Mucosa of rectum (tissue), 2 donors: ENCODE measurements at regions not wholly inside any gene's neighbourhood (a gene's known extent, or its start where the extent isn't known, plus 50 kb on each side); places are given as distances from the start of the nearest gene placed in this dataset.

Experiments used
- H3K27ac ChIP-seq, 2 donors: one replicate each; pipeline ENCODE4 v1.7.0; 2013; ENCODE audit warnings: inconsistent platforms in 2 of 2, low read depth in 2 of 2, low read length in 2 of 2
- H3K27me3 ChIP-seq, 2 donors: one replicate each; pipeline ENCODE4 v1.7.0; 2013; ENCODE audit warnings: low read length in 2 of 2; ENCODE audit not compliant: control insufficient read depth in 2 of 2, insufficient read depth in 2 of 2
- H3K36me3 ChIP-seq, 2 donors: one replicate each; pipeline ENCODE4 v1.7.0; 2013; ENCODE audit warnings: low read length in 2 of 2; ENCODE audit not compliant: control insufficient read depth in 2 of 2, insufficient read depth in 2 of 2
- H3K4me1 ChIP-seq, 2 donors: one replicate each; pipeline ENCODE4 v1.7.0; 2013; ENCODE audit warnings: low read length in 2 of 2, mild to moderate bottlenecking in 1 of 2; ENCODE audit not compliant: control insufficient read depth in 2 of 2, insufficient read depth in 2 of 2
- H3K4me3 ChIP-seq, 2 donors: one replicate each; pipeline ENCODE4 v1.7.0; 2013; ENCODE audit warnings: low read length in 2 of 2
- H3K9ac ChIP-seq, 2 donors: one replicate each; pipeline ENCODE4 v1.7.0; 2013; ENCODE audit warnings: low read length in 2 of 2, low read depth in 1 of 2, mild to moderate bottlenecking in 1 of 2
- H3K9me3 ChIP-seq, 2 donors: one replicate each; pipeline ENCODE4 v1.7.0; 2013; ENCODE audit warnings: low read length in 2 of 2; ENCODE audit not compliant: control insufficient read depth in 2 of 2
- donor health status: healthy.
- donor health status: Normal muscosa, but diverticular disease.

- Histone ChIP-seq H3K4me3 (no peak overlapping the region), H3K27me3 (no peaks in the 10 kb centered on the region), H3K27ac (no peak overlapping the region), H3K9ac (no peak overlapping the region), H3K36me3 (no peaks in the 10 kb centered on the region), H3K9me3 (no peaks in the 10 kb centered on the region), H3K4me1 (no peaks in the 10 kb centered on the region)
Observed at GRCh38 chr2:59584958-59585357, 968.5 kb downstream of the BCL11A start.

DNA sequence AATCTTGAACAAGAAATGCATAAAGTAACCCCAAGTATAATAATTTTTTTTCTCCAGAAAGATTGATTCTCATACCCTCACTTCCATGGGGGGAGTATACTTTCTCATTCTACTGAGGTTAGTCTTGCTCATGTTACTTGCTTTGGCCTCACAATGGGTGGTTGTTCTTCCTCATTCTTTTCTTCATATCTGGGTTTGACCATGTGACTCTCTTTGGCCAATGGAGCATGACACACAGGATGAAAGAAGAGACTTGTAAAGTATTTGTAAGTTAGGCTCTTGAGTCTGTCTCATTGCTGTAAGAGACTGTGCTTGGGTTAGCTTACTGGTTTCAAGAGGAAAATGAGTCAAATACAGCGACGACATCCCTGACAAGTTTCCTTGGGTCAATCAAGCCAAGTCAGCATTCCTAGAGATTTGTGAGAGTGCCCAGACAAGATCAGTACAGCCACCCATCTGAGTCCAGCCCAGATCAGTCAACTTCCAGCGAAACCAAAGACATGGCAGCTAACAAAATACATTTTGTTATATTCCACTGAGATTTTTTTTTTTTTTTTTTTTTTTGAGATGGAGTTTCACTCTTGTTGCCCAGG, 970.2 kb downstream of the BCL11A start:
- H3K4me1 ChIP-seq = no peaks in the 10 kb centered on the region
- no peak overlapping the region for H3K9ac ChIP-seq
- H3K9me3 ChIP-seq = no peaks in the 10 kb centered on the region
- no peak overlapping the region for H3K27ac ChIP-seq
- H3K4me3 ChIP-seq = no peak overlapping the region
- no peaks in the 10 kb centered on the region for H3K36me3 ChIP-seq
- H3K27me3 ChIP-seq = no peaks in the 10 kb centered on the region

GRCh38 chr2:59578349-59578748, 975.1 kb downstream of the BCL11A start:
- H3K4me3 ChIP-seq = no peak overlapping the region
- H3K27me3 ChIP-seq = no peaks in the 10 kb centered on the region
- no peaks in the 10 kb centered on the region for H3K4me1 ChIP-seq
- no peaks in the 10 kb centered on the region for H3K36me3 ChIP-seq
- H3K27ac ChIP-seq = no peak overlapping the region
- H3K9me3 ChIP-seq = no peaks in the 10 kb centered on the region
- no peak overlapping the region for H3K9ac ChIP-seq

DNA sequence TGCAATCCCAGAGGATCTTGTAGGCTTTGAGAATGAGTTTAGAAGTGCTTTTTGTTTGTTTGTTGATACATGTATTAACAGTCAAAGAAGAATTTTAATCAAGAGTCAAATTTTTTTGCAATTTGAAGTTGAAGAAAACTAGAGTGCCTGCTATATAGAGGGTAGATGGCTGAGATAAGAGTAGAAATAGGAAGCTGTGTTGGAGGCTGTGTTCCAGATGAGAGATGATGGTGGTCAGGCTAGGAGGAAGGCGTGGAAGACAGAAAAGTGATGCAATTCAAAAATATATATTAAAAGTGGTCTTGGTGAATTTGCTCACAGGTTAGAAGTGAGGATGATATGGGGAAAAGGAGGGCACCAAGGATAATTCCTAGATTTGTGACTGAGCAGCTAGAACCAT, 978.3 kb downstream of the BCL11A start:
- H3K4me3 ChIP-seq = no peak overlapping the region
- H3K27ac ChIP-seq = no peak overlapping the region
- H3K27me3 ChIP-seq = no peaks in the 10 kb centered on the region
- no peak overlapping the region for H3K9ac ChIP-seq
- H3K9me3 ChIP-seq = no peaks in the 10 kb centered on the region
- H3K36me3 ChIP-seq = no peaks in the 10 kb centered on the region
- H3K4me1 ChIP-seq = no peaks in the 10 kb centered on the region

GRCh38 chr2:59572227-59572626, 981.2 kb downstream of the BCL11A start:
- H3K36me3 ChIP-seq = no peaks in the 10 kb centered on the region
- H3K4me3 ChIP-seq = no peak overlapping the region
- no peak overlapping the region for H3K9ac ChIP-seq
- no peaks in the 10 kb centered on the region for H3K9me3 ChIP-seq
- peaks cover 0 to 5% of the 10 kb centered on the region in 2 donors for H3K4me1 ChIP-seq
- H3K27me3 ChIP-seq = no peaks in the 10 kb centered on the region
- no peak overlapping the region for H3K27ac ChIP-seq

GRCh38 chr2:59570818-59571217, 982.6 kb downstream of the BCL11A start:
- H3K27me3 ChIP-seq = no peaks in the 10 kb centered on the region
- H3K36me3 ChIP-seq = no peaks in the 10 kb centered on the region
- H3K9ac ChIP-seq = no peak overlapping the region
- H3K4me3 ChIP-seq = no peak overlapping the region
- peaks cover 0 to 5% of the 10 kb centered on the region in 2 donors for H3K4me1 ChIP-seq
- H3K27ac ChIP-seq = no peak overlapping the region
- no peaks in the 10 kb centered on the region for H3K9me3 ChIP-seq

DNA sequence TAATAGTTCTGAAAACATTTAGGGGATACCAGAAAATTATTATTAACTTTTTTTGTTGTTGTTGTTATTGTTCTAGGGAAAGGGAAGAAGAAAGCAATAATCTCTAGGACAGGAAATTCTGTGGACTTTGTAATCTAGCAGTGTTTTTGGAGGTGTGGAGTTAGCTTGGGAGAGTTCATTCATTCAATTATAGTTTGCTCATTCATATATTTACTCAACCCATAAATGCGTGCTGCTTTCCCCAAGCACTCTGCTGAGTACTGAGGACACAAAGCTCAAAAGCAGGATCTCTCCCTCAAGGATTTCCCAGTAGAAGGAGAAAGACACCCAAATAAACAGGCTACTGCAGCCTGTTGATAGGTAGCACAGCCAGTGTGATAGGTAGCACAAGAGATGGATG, 984.3 kb downstream of the BCL11A start:
- Histone ChIP-seq H3K27me3 (no peaks in the 10 kb centered on the region), H3K36me3 (no peaks in the 10 kb centered on the region), H3K9me3 (no peaks in the 10 kb centered on the region), H3K27ac (no peak overlapping the region), H3K4me3 (no peak overlapping the region), H3K4me1 (peaks cover 0 to 5% of the 10 kb centered on the region in 2 donors), H3K9ac (no peak overlapping the region)

DNA sequence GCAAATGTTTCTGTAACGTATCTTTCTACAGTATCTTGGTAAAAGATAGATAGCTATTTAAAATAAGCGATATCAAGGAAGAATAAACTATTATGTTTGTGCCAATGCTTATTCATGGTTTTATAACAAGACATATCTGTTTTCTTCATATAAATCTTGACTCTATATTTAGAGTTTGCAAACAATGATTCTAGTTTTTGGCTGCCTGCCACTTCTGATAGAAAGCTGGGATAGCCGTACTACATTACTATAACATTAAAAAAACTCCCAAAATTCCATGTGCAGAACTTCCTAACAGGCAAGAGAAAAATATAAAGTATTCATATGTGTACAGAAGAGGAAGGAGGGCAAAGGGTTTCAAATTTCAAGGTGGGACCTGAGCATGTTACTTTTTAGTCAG, 985.0 kb downstream of the BCL11A start:
- Histone ChIP-seq H3K9ac (no peak overlapping the region), H3K4me1 (peaks cover 0 to 5% of the 10 kb centered on the region in 2 donors), H3K36me3 (no peaks in the 10 kb centered on the region), H3K27me3 (no peaks in the 10 kb centered on the region), H3K27ac (no peak overlapping the region), H3K9me3 (no peaks in the 10 kb centered on the region), H3K4me3 (no peak overlapping the region)

- Histone ChIP-seq H3K9me3 (no peaks in the 10 kb centered on the region), H3K36me3 (no peaks in the 10 kb centered on the region), H3K27ac (no peak overlapping the region), H3K4me1 (peaks cover 0 to 5% of the 10 kb centered on the region in 2 donors), H3K9ac (no peak overlapping the region), H3K4me3 (no peak overlapping the region), H3K27me3 (no peaks in the 10 kb centered on the region)
Observed at GRCh38 chr2:59567151-59567550, 986.3 kb downstream of the BCL11A start.

- H3K9ac ChIP-seq = no peak overlapping the region
- H3K4me1 ChIP-seq = peaks cover 0 to 5% of the 10 kb centered on the region in 2 donors
- H3K4me3 ChIP-seq = no peak overlapping the region
- H3K9me3 ChIP-seq = no peaks in the 10 kb centered on the region
- no peaks in the 10 kb centered on the region for H3K36me3 ChIP-seq
- H3K27ac ChIP-seq = no peak overlapping the region
- no peaks in the 10 kb centered on the region for H3K27me3 ChIP-seq
Observed at GRCh38 chr2:59566739-59567138, 986.7 kb downstream of the BCL11A start.

GRCh38 chr2:59561281-59561680, 992.2 kb downstream of the BCL11A start:
- no peak overlapping the region for H3K27ac ChIP-seq
- no peak overlapping the region for H3K4me3 ChIP-seq
- H3K9me3 ChIP-seq = no peaks in the 10 kb centered on the region
- H3K9ac ChIP-seq = no peak overlapping the region
- H3K36me3 ChIP-seq = no peaks in the 10 kb centered on the region
- no peaks in the 10 kb centered on the region for H3K27me3 ChIP-seq
- no peaks in the 10 kb centered on the region for H3K4me1 ChIP-seq
